H1 (cell line): ENCODE measurements at regions not wholly inside any gene's neighbourhood (a gene's known extent, or its start where the extent isn't known, plus 50 kb on each side); places are given as distances from the start of the nearest gene placed in this dataset.

Experiments
- BRCA1 ChIP-seq: IDR thresholded peaks from 2 replicates; pipeline ENCODE4 v1.6.1; 2012; ENCODE audit warnings: low read depth, low read length, improper control_type of control experiment
- POU5F1 ChIP-seq: IDR thresholded peaks from 2 replicates; pipeline ENCODE4 v1.6.1; 2011; ENCODE audit warnings: low read depth, mild to moderate bottlenecking, low read length, moderate library complexity
- SAP30 ChIP-seq: fragments of 300-600 bp; sonication (generic); IDR thresholded peaks from 2 replicates; pipeline ENCODE4 v1.7.1; 2012; ENCODE audit warnings: low read length, moderate library complexity, mild to moderate bottlenecking, inconsistent platforms; ENCODE audit not compliant: insufficient read depth, insufficient replicate concordance
- SIX5 ChIP-seq: IDR thresholded peaks from 2 replicates; pipeline ENCODE4 v1.6.1; 2011; ENCODE audit warnings: mild to moderate bottlenecking, low read depth, low read length
- TEAD4 ChIP-seq: IDR thresholded peaks from 2 replicates; pipeline ENCODE4 v1.6.1; 2012; ENCODE audit warnings: low read depth, low read length, inconsistent platforms, mixed read lengths
- YY1 ChIP-seq: IDR thresholded peaks from 2 replicates; pipeline ENCODE4 v1.6.1; 2011; ENCODE audit warnings: low read depth, mild to moderate bottlenecking, low read length

- TF ChIP-seq POU5F1 (no peak), TEAD4 (no peak), SIX5 (no peak), SAP30 (no peak), BRCA1 (no peak), YY1 (no peak)
Observed at GRCh38 chr12:25827747-25828146, 130.7 kb upstream of the RASSF8 start (continued).
